NCI-H2029 treated with DMSO at 0.1 percent for 48 hours (cell line): ENCODE measurements at regions not wholly inside any gene's neighbourhood (a gene's known extent, or its start where the extent isn't known, plus 50 kb on each side); places are given as distances from the start of the nearest gene placed in this dataset.

Experiments used
- DNase-seq: peaks from one replicate; lab custom pipeline; 2025; lab: John Stamatoyannopoulos, UW

DNA sequence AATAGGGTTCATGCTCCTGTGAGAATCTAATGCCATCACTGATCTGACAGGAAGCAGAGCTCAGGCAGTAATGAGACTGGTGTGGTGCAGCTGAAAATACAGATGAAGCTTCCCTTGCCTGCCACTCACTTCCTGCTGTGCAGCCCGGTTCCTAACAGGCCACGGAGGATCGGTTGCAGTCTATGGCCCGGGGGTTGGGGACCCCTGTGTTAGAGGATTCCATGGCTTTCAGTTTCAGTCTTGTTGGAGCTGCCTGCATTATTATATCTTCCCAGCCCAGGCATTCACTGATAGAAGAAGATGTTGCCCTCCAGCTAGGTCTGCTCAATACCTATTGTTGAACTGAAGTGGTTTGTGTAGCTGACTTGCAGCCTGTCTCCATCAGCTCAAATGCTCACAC lies 1298.8 kb downstream of the TYW1 start:
- no peak for DNase-seq

DNA sequence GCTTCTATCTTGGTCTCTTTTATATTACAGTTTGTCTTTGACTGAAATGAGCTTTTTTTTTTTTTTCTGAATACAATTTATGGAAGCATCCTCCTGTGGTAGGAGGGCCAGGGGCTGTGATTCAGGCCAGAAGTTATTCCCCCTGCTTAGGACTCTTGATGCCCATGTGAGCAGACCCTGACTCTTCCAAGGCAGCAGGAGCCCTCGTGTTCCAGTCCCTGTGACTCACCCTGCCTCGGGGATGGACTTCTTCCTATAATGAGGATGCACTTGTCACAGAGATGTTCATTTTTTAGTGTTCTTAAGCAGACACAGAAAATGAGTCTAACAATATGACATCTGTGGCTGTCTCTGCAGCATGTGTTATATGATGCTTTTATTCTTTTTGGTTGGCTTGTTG lies 1293.7 kb upstream of the AUTS2 start:
- DNase-seq, result no peak

DNA sequence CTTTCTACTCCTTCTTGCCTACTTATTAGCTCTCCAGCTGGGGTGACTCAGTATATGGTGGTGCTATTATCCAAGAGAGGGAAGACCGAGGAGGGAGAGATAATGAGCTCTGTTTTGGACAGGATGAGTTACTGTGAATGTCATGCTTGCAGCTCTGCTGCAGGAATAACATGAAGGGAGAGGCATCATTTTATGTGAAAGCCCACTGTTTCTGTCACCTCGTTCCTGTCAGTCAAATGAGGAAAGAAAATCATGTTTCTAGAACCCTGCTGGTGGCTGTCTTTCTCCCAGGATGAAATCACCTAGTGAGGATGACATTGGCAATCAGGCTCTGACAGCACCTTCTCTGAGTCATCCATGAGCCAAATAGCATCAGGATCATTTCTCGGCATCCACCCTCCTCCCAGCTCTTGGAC lies 1291.6 kb upstream of the AUTS2 start:
- DNase-seq, result no peak

GRCh38 chr7:68309271-68309670 lies 1289.0 kb upstream of the AUTS2 start:
- DNase-seq, result no peak

- DNase-seq, result peak; percentile 77
Observed at GRCh38 chr7:68309806-68310205, 1288.5 kb upstream of the AUTS2 start.

GRCh38 chr7:68311958-68312357 lies 1286.3 kb upstream of the AUTS2 start:
- DNase-seq, result no peak

- DNase-seq, result peak; percentile 77
Observed at GRCh38 chr7:68313806-68314205, 1284.5 kb upstream of the AUTS2 start.

DNA sequence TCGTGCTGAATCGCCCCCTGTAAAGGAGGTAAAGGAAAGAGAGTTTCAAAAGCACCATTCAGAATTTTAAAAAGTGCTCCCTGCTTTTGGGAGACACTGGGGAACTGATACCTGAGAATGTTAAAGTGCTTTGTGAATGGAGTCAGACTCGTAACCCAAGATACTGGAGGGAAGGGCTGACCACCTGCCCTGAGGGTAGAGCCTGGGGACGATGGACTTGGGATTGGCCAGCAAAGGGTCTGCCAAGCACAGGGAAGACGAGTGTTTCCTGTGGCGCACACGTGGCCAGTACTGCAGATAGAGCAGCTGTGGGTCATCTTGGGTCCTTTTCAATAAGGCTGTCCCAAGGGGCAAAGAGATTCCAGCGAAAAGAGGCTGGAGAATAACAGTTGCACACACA lies 1284.1 kb upstream of the AUTS2 start:
- no peak for DNase-seq

DNA sequence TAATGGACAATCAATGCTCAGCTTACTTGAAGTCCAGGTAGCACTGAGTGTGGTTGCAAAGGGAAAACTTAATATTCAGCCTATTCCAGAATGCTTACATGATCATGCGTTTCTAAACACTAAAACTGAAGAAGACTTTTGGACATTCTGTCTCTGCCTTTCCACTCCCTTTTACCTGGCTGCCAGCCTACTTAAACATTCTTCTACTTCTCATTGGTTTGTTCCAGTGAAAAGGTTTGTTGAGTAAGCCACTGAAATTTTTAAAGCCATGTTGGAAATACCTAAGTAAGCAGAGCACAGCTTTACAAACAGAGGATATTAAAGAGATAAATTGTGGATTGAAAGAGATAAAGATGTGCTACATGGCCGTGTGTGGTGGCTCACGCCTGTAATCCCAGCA lies 1280.8 kb upstream of the AUTS2 start:
- no peak for DNase-seq

- no peak for DNase-seq
Observed at GRCh38 chr7:68319061-68319460, 1279.2 kb upstream of the AUTS2 start.

- peak; percentile 86 for DNase-seq
Observed at GRCh38 chr7:68321076-68321639, 1277.1 kb upstream of the AUTS2 start.

DNA sequence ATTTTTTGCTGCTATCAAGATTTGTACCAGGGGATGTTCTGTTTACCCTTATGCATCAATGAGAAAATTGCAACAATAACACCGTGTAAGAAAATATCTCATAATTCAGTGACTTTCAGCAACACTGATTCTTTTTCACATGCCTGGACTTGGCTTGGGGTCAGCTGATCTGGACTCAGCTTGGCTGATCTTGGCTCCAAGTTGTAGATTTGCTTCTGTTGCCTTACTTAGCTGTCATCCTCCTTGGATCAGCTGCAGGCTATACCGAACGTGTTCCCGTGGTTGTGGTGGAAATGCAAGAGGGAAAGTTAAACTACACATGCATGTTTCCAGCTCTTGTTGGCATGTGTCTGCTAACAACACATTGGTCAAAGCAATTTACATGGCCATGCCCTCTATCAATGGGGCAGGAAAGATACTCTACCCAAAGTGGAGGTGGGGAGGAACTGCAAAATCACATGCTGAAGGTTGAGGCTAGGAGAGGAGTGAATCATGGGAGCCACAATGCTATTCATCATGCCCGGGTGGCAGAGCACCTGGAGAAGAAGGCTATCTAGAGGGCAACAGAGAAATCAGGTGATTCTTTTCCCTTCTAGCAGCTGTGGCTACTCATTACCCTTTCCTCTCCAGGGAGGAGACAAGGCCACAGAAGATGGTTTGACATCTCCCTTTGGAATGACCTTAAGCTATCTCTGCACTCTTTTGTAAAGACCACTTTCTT lies 1276.3 kb upstream of the AUTS2 start:
- DNase-seq, result no peak

- DNase-seq, result no peak
Observed at GRCh38 chr7:68324621-68325020, 1273.7 kb upstream of the AUTS2 start.

GRCh38 chr7:68334216-68334615 lies 1264.1 kb upstream of the AUTS2 start:
- no peak for DNase-seq

DNA sequence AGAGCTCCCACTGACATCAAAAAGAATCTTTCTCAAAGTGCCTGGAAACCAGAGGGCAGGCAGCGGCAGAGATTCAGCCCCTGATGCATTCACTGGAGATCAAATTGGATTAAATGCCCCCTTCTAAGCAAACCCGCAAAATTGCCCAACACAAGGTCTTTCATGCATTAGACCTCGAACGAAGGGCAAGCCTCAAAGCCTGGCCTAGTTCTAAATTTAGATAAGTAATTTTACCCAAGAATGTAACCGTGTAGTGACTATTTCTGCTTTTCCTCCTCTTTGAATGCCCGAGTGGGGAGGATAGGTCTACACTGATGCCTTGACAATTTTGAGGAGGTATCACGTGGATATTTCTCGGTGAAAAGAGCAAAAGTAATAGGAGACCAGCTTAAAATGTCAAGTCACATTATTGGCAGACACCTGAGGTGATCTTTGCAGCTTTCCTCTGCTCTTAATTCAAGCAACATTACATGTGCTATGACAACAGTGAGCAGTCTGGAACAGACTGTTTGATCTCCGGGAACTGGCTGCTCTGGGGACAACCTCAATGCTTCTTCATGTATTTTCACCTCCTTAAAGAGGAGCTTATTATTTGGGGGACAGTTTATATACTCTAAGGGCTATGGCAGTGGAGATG lies 1263.5 kb upstream of the AUTS2 start:
- no peak for DNase-seq

DNA sequence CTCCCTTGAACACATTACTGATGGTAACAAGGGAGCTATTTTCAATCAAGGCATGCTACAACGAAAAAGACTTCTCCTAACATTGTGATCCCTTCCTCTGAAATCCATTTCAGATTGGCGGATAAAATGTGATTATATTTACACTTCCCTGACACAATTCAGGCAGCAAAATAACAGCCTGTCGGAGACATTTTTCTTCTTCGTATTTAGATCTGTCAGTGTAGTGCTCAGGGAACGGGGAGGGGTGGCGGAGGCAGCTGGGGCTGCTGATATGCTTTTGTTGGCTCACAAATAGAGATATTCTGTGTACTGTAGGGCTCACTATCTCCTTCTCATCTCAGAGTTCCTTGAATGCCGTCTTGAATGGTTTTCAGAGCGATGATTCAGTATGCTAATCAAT lies 1261.7 kb upstream of the AUTS2 start:
- DNase-seq, result no peak

- no peak for DNase-seq
Observed at GRCh38 chr7:68348401-68348800, 1249.9 kb upstream of the AUTS2 start.

DNA sequence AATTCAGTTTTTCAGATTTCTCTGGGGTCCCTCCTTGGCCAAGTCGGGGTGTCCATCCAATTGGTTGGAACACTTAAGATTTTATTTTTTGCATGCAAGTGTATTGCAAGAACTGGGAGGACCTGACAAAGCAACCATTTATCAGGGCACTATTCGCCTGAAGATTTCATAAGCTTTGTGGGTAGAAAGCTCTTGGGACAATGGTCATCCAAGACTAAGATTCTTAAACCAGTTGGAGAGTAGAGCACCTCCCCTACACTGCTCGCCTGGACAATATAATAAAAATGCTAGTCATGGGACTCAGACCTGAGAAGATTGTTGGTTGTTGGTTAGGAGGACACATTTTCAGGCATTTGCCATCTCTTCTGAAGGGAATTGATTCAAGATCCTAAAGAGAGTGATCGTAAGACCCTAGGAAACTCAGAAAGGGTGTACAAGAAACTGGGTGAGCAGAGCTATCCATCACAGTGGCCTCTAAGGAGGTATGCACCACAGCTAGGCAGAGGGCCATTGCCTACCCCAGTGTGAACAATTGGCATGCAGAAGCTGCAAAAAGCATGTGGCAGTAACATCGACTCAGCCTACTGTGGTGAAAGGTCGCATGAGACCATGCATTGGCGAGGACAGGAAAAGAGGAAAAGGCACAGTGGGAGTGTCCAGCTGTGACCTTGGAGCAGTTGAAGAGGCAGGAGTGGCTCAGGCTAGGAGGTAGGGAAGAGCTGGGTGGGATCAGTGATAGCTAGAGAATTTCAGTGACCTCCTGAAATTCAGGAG lies 1235.3 kb upstream of the AUTS2 start:
- DNase-seq, result no peak

- DNase-seq, result no peak
Observed at GRCh38 chr7:68364886-68365625, 1233.2 kb upstream of the AUTS2 start.

DNA sequence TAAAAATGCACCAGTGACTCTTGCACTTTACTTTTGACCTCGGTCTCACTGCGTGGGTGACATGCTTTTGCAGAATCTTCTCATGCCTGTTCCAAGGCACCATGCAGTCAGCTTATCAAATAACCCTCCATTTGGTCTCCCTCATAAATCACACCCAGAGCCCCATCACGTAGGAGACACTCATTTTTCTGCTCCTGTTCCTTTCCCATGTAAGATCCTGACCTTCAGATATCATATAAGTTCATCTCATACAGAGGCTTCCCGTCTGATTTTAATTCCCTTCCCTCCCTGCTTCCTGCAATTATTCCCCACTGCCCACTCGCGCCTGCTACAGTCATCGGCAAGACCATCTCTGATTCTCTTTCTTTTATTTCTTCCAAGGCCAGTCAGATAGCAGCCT lies 1226.3 kb upstream of the AUTS2 start:
- DNase-seq, result no peak

- DNase-seq, result no peak
Observed at GRCh38 chr7:68376131-68376661, 1222.1 kb upstream of the AUTS2 start.

DNA sequence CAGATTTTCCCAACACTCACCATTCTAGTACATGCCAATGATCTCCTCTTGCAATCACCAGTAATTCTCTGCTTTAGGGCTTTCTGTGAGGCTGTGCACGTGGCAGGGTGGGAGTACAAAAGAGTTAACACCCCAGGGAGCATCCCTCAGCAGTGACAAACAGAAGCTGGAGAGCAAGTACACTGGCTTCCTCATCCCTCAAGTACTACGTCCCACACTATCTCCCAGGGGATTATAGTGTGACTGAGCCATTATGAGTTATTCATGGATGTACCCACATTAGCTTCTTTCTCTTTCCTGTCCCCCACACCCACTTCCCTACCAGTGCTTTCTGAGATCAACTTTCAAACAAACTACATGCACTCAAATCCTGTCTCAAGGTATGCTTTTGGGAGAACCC lies 1216.5 kb upstream of the AUTS2 start:
- DNase-seq, result no peak
